IMR-90 (cell line): ENCODE measurements at regions not wholly inside any gene's neighbourhood (a gene's known extent, or its start where the extent isn't known, plus 50 kb on each side); places are given as distances from the start of the nearest gene placed in this dataset.

Experiments
- CEBPB ChIP-seq: IDR thresholded peaks from 2 replicates; pipeline ENCODE4 v1.6.1; 2012; ENCODE audit warnings: low read depth, low read length, improper control_type of control experiment
- CHD1 ChIP-seq: IDR thresholded peaks from 2 replicates; pipeline ENCODE4 v1.6.1; 2012; ENCODE audit warnings: low read depth, low read length, improper control_type of control experiment
- FOS ChIP-seq: fragments of 150-350 bp; IDR thresholded peaks from 2 replicates; pipeline ENCODE4 v1.6.1; 2016; ENCODE audit warnings: low read depth, low read length
- MAFK ChIP-seq: IDR thresholded peaks from 2 replicates; pipeline ENCODE4 v1.6.1; 2012; ENCODE audit warnings: low read depth, low read length, improper control_type of control experiment
- MAZ ChIP-seq: IDR thresholded peaks from 2 replicates; pipeline ENCODE4 v1.6.1; 2012; ENCODE audit warnings: low read depth, mild to moderate bottlenecking, low read length, improper control_type of control experiment, moderate library complexity, borderline replicate concordance
- MXI1 ChIP-seq: IDR thresholded peaks from 2 replicates; pipeline ENCODE4 v1.6.1; 2012; ENCODE audit warnings: low read depth, mild to moderate bottlenecking, low read length, moderate library complexity, borderline replicate concordance
- POLR2A ChIP-seq: IDR thresholded peaks from 2 replicates; pipeline ENCODE4 v1.6.1; 2012; ENCODE audit warnings: mild to moderate bottlenecking, low read depth, low read length
- RAD21 ChIP-seq: IDR thresholded peaks from 2 replicates; pipeline ENCODE4 v1.6.1; 2012; ENCODE audit warnings: low read length, improper control_type of control experiment
- RFX5 ChIP-seq: IDR thresholded peaks from 2 replicates; pipeline ENCODE4 v1.8.0; 2012; ENCODE audit warnings: low read depth, mild to moderate bottlenecking, low read length, moderate library complexity
- SMC3 ChIP-seq: fragments of 150-350 bp; IDR thresholded peaks from 2 replicates; pipeline ENCODE4 v1.6.1; 2016; ENCODE audit warnings: low read depth, mild to moderate bottlenecking, antibody characterized with exemption, low read length, moderate library complexity
- TF ChIP-seq, protein P1 (sequence below): conservative IDR thresholded peaks from 2 replicates; pipeline ENCODE4 v1.5.1; 2012; ENCODE audit warnings: mild to moderate bottlenecking, low read depth, low read length, improper control_type of control experiment
- TF ChIP-seq, protein P2 (sequence below): fragments of 150-350 bp; IDR thresholded peaks from 2 replicates; pipeline ENCODE4 v1.6.1; 2017; ENCODE audit warnings: mild to moderate bottlenecking, antibody characterized with exemption, low read length, low read depth

DNA sequence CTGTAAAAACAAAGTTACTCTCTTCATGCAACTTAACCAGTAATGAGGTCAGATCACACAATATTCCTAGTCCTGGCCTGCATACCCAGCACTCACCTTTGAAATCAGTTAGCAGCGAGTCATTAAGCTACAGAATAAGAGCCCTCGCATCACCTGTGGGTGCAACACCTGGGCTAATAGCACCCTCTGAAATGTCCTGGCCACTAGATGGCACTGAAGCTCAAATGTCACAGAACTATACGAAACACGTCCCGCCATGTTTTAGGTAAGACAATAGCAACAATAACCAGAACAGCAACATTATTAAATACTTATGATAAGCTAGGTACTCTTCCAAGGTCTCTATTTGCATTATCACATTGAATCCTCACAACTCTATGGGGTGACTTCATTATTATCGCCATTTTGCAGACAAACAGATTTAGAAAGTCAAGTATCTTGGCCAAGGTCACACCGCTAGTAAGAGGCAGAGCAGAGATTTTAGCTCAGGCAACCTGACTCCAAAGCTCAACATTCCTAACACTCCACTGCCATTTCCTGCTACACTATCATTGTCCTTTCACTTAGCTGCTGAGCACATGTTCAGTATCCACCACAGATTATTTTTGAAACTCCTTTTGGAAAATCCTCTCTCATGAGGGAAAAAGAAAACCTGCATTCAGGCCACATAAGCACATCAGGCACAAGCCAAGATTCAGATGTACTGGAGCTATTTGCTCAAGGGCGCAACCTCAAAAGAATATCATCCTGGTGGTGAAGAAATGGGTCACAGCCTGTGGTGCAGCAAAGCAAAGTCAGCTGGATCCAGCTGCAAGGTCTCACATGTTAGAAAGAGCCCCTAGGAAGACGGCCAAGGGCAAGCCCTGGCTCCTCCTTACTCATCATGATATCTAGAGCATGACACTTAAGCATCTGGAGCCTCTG, 59.5 kb upstream of the KDR start:
- TF ChIP-seq, protein P1, sequence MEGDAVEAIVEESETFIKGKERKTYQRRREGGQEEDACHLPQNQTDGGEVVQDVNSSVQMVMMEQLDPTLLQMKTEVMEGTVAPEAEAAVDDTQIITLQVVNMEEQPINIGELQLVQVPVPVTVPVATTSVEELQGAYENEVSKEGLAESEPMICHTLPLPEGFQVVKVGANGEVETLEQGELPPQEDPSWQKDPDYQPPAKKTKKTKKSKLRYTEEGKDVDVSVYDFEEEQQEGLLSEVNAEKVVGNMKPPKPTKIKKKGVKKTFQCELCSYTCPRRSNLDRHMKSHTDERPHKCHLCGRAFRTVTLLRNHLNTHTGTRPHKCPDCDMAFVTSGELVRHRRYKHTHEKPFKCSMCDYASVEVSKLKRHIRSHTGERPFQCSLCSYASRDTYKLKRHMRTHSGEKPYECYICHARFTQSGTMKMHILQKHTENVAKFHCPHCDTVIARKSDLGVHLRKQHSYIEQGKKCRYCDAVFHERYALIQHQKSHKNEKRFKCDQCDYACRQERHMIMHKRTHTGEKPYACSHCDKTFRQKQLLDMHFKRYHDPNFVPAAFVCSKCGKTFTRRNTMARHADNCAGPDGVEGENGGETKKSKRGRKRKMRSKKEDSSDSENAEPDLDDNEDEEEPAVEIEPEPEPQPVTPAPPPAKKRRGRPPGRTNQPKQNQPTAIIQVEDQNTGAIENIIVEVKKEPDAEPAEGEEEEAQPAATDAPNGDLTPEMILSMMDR: no peak
- TF ChIP-seq MAZ (no peak), POLR2A (no peak), RAD21 (no peak), MXI1 (no peak), FOS (no peak), RFX5 (no peak), MAFK (no peak), CHD1 (no peak), SMC3 (no peak), CEBPB (no peak)
- TF ChIP-seq, protein P2, sequence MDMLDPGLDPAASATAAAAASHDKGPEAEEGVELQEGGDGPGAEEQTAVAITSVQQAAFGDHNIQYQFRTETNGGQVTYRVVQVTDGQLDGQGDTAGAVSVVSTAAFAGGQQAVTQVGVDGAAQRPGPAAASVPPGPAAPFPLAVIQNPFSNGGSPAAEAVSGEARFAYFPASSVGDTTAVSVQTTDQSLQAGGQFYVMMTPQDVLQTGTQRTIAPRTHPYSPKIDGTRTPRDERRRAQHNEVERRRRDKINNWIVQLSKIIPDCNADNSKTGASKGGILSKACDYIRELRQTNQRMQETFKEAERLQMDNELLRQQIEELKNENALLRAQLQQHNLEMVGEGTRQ: no peak
